GM18502 (cell line): ENCODE measurements at regions not wholly inside any gene's neighbourhood (a gene's known extent, or its start where the extent isn't known, plus 50 kb on each side); places are given as distances from the start of the nearest gene placed in this dataset.

Experiments
- ATAC-seq: cut with Tn5 transposase; IDR thresholded peaks from one replicate; pipeline ENCODE4 v1.9.1; 2021; ENCODE audit warnings: mild to moderate bottlenecking; ENCODE audit not compliant: unreplicated experiment, poor library complexity

DNA sequence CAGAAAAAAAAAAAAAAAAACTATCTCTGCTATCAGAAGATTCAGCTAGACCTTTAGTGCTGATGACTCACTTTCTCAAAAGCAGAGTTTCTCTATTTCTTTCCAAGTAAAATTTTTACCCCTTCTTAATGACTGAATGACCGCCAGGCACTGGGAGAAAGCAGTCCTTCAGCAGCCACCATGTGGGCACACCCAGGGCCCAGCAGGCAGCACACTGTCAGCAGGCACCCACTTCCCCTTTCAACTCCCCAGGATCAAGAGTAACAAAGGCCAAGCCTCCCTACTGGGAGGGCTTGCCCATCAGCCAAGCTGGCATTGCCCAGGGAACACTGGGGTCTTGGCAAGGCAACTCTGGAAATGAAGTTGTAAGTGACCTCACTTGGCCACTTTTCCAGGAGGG is 201.9 kb upstream of the MAMLD1 start:
- no peak for ATAC-seq

DNA sequence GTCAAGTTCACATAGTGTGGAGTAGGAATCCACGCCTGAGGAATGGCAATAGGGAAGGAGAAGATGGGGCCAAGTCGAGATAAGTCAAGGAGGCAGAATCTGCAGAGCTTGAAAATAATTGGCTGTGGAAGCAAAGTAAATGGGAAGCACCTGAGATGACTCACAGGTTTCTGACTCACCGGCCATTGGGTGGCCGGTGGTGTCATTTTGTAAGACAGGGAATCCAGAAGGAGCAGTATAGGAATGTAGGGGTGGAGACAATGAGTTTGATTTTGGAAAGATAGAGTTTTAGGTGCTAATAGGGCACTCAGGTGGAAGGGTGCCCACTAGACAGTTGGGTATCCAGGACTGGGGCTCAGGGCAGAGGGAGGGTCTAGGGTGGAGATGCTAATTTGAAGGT is 201.0 kb upstream of the MAMLD1 start:
- ATAC-seq, result no peak

DNA sequence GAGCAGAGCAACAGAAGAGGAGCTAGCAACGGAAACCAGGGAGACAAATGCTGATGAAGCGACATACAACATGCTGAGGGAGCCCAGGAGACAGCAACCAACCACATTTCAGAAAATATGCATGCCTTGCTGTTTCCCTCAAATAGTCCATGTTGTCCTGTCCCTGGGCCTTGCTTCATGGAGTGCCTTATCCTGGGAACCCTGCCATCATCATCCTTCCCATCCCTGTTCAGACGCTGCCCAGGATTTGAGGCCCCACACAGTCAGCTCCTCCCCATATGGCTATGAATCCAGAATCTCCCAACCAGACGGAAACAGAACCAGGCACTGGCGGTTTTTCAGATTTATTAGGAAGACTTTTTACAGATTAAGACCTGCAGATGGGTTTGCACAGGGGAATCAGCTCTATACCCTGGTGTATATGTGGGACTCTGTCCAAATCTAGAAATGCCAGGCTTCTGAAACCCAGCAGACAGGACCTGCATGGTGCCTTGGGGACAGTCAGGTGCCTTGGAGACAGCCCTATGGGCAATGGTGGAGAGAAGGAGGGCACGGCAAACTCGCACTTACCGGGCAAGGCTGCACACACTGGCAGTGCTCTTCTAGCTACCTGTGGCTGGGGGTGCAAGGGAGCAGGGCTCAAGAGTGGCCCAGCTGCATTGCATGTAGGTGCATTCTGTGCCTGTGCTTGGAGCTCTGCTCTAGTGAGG is 199.7 kb upstream of the MAMLD1 start:
- ATAC-seq, result no peak

DNA sequence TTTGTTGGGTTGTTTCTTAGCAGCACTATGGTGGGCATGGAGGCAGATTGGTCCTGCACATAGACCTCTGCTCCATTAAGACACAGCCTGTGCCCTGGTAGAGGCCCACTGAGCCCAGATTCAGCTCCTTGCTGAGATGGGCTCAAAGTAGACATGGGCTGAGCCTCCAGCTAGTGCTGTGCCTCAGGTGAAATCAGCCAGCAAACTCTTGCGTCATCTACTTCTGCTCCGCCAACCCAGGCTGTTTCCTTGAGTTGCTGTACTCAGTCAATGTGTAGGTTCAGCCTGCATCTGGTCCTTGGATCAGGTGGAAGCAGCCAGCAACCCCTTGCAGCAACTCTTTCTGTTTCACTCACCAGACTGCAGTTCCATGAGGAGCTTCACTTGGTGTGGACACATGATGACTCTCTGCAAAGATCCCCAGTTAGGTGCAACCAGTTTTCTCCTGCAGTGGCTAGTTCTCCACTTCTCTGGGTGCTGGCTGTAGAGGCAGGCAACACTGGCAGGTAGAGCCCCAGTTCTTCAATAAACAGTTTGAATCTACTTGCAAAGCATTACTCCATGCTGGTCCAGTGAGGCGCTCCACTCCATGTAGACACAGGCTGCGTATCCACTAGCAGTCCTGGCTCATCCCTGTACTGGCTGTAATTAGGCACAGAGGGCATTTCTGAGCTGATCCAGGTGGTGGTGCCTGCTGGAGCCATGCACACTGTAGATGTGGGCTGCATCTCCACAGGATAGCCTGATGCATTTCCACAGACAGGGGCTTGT is 199.0 kb upstream of the MAMLD1 start:
- ATAC-seq, result no peak

DNA sequence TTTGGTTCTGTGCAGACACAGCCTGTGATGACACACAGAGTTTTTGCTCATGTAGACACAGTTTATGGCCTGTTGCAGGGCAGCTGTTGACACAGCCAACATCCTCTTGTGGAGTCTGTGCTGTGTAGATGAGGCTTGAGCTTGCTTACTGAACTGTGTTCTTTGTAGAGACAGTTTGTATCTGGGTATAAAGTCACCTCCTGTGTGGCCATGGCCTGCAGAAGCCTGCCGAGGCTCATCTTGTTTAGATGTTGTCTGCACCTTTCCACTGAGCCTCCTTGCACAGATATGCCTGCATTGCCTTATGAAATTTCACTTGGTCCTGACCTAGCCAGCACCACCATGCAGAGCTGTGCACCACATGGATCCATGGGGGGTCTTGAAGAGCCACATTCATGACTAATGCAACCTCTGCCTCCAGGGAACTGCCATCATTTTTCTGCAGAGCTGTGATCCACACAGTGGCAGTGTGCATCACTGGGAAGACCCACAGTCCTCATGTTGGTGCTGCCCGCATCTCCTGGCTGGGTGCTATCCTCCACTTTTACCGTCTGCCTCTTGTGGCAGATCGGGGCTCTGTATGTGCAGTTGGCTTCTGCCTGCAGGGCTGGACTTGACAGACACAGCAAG is 198.0 kb upstream of the MAMLD1 start:
- ATAC-seq, result no peak

DNA sequence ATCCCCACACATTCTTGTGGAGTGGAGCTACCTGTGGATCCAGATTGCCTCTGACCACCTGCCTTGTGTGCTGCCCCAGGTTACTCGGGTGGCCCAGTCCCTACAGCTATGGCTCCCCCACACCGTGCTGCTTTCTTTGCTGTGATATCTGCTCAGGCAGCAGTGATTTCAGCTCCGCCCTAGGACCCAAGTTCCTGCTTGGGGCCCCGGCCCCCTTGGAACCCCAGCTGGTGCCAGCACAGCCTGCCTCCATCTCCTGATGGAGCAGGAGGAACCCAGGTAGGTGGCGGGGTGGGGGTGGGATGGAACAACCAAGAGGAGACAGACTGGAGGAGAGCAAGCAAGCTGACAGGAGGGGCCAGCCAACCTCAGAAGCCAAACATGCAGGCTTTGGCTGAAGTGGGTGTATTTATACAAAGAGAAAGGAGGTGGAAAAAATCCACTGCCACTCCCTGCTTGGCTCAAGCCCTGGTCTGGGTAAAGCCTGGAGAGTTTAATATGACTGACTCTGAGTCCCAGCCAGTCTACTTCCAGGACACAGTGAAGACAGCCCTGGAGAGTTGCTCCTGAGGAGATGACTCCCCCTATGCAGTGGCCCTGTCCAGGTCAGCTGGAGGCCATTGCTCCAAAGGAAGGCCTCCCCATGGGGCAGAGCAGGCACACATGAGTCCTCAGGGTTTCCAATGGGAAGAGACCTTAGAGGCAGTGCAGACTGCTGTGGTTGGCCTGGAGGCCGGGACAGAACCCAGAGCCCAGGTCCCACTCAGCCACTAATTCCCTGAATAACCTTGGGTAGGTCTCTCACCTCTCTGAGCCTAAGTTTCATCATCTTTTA is 197.1 kb upstream of the MAMLD1 start:
- no peak for ATAC-seq

DNA sequence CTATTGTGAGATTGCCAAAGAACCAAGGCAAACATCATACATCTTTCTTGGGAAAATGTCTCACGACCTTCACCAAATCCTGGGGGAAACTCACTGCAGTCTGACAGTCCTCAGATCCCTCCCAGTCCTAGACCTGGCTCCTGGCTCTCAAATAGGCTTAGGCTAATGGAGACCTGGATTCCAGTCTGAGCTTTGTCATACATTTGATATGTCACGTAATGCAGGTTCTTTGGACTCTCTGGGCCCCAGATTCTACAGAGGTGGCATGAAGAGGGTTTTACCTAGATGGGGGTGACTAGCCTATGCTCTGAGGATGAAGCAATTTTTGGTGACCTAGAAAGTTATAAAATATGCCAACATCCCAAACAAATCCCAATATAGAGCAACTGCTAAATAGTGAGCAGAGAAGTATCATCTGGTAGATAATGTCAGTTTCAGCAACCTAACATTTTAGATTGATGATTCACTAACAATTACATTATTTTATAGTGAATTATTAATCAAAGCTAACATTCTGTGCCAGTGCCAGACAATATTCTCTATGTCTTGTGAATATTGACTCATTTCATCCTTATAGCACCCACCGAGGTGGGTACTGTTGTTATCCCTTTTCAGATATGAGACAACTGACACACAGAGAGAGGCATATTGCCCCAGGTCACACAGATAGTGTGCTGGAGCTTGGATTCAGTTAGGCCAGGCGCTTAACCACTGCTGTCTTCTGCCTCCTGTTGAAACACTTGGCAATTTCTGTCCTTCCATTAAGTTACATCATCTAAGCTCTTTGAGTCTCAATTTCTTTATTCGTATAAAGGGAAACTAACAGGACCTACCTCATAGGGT is 195.4 kb upstream of the MAMLD1 start:
- ATAC-seq, result no peak

DNA sequence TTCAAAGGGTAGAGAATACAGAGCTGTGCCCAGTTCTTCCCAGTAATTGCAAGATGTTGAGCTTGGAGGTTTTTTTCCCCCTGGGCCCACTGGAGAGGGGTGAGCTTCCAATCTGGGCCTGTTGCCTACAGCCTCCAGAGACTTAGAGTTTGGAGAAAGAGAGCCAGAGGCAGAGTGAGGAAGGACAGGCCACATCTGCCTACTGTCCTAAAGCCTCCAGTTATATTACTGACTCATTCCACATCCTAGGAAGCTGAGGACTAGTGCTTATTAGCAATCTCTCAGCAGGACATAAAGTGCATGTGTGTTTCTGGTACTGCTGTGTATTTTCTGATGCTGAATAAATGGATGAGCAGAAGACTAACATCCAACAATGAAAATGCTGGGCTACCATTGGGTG is 181.0 kb upstream of the MAMLD1 start:
- no peak for ATAC-seq

DNA sequence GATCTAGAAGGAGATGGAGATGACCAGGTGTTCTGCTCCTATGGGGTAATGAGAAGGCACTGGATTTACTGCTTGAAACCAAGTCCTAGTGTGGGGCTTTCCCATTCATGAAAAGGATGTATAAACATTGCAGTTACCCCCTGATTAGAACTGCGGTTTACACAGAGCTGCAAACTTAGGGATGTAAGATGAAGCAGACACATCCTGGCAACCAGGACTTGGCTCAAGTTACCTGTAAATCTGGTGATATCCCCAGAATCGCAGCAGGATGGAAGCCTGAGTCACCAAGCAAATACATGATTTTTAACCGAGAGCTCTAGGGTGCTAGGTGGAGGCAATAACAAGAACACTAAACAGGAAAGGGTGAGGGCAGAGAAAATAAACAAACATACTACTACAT is 178.6 kb upstream of the MAMLD1 start:
- ATAC-seq, result no peak

DNA sequence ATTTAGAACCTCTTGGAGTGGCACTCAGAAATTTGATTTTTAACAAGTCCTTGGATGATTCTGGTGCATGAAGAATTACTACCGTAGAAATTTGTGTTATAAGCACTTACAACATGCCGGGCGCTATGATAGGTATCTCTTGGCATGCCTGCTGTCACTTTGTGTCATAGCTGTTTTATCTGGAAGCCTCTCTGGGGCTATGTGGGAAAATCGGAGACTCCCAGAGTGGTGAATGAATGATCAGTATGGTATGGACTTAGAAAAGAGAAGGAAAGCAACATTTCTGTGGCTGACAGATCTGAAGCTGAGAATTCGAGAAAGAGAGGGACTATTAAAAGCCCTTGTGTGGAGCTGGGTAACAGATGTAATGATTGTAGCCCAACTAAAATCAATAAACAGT is 177.4 kb upstream of the MAMLD1 start:
- ATAC-seq, result no peak

DNA sequence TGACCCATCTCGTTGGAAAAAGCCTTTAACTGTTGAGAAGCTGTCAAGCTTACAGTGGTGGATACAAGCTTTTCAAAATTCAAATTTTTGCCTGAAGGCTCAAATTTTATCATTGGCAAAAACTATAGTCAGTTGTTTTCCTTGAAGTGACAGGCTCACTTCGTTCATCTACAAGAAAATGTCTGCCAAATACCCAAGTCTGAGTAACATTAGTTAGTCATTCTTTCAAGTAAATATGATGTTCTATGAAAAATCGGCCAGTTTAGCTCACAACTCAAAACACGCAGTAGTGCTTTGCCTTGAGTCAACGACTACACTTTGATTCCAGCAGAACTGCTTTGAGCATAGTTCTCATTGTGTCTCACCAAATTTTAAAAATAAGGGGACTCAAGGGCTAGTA is 170.3 kb upstream of the MAMLD1 start:
- ATAC-seq, result no peak

DNA sequence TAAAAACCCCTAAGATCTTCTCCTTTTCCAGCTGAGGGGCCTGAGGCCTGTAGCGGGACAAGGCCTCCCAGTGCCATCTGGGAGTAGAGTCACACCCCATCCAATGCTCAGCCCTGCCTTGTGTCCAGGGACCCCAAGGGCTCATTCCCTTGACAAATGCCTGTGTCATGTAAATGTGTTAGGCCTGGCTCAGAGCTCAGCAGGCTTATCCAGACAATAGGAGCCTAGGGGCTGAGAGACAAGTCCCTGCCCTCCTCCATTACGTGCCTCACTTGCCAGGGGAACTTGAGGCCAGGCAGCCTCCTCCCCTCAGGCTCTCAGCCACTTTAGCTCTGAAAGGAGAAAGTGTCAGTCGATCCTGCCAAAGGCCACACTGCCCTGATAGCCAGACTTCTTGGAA is 166.8 kb upstream of the MAMLD1 start:
- no peak for ATAC-seq

DNA sequence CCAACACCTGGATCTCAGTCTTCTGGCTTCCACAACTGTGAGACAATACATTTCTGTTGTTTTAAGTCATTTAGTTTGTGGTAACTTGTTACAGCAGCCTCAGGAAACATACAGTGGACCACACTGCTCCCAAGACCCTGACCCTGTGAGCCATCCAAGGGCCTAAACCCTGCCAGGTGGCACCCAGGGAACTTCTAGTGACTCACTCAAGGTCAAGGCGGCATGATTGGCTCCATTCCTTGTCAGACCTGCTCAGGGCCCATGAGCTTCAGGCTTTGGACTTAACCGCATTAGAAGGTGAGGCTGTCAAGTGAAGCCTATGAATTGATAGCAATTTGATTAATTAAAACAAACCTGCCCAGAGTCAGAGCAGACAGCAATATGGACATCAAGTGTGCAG is 165.7 kb upstream of the MAMLD1 start:
- no peak for ATAC-seq

DNA sequence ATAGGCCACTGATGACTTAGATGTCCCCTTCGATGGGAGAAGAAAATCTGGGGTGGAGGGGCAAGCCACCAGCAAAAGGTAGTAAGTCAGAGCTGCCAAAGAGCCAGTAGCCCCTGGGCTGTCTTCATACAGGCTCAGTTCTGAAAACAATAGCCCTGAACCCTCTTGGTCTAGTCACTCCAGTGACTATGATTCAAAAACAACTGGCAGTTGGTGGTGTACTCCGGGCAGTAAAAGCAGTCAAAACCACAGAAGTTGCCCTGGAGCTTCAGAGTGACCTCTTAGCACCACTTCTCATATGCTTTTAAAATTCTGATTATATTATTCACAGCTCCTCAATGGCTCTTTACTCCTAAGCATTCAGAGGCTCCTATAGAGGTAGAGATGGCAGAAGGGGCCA is 164.3 kb upstream of the MAMLD1 start:
- no peak for ATAC-seq

DNA sequence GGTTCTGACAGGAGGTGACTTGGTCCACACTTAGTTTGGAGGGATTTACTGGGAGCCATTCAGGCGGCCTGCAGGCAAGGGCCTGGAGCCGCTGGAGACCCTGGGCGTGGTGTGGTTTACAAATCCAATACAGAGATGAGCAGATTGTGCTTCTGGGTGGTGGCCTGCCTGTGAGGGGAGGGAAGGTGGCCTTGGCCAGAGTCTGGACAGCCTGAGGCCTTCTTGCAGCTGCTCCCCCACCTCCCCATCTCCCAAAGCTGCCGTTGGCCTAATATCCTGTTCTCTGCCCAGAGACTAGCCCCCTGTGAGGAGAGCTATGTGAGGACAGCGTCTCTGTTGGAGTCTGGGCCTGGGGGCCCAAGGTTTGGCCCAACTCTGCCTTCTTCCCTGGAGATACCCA is 163.9 kb upstream of the MAMLD1 start:
- ATAC-seq, result no peak

DNA sequence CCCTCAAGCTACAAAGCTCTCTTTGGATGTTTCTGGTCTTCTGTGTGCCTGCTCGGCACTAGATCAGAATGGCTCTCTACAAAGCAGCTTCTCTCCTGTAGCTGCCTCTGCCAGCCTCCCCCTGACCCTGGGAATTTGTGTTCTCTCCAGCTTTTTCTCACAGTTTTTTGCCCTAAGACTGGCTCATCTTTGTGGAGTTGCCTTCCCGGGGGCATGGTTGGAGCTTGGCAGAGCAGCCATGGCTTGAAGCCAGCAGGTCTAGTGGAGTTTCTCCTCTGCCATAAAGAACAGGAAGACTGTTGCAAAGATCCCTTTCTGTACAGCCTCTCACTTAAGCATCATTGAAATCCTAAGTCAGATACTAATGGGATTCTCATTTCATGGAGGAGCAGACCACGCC is 163.3 kb upstream of the MAMLD1 start:
- ATAC-seq, result no peak

DNA sequence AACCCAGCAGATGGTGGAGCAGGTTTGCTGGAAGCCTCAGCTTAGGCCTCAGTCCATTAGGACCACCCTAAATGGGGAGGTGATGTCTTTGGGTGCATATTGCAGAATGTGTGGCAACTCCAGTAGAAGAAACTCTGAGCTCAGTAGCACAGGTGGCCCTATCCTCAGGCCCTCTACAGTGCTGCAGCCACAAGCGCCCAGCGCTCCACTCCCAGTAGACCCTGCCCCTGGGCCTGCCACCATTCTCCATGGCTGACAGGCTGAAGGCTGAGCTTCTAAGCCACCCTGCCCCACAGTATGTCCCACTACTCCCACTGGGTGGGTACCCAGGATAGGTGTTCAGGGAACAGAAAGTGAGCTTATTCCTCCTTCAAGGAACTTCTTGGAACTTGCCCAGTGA is 162.8 kb upstream of the MAMLD1 start:
- no peak for ATAC-seq

DNA sequence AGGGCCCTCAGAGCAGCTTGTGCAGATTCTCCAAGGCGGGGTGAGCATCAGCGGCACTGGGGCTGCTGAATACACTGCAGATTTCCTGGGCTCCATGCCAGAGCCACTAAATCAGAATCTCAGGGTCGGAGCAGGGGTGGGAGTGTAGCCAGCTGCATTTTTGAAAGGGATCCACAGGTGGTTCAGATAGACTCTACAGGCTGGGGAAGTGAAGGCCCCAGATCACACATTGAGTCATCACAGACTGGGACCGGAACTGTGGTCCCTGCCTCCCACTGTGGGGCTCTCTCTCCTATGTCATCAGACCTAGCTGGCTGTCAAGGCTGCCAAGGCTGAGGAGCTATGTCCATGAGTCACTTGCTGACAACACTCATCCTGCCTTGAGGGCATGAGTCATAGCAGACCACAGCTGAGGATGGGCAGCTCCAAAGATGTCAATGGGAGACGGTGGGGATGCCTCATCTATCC is 162.3 kb upstream of the MAMLD1 start:
- ATAC-seq, result peak; percentile 99

DNA sequence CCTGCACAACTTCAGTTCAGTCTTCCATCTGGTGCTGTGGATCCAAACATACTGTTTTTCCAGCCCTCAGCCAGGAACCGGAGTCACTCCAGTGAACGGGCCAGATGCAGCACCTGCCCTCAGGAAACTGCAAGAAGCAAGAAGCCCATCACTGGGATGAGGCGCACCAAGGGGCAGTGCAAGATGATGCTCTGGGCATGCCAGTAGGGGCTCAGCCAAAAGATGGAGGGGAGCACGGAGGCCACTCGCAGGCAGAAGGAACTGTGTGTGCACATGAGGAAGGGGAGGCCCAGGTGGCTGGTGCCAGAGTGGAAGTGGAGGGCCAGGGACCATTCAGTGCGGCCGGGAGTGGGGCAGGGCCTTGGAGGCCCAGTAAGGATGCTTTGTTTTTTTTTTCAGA is 161.7 kb upstream of the MAMLD1 start:
- ATAC-seq, result no peak

DNA sequence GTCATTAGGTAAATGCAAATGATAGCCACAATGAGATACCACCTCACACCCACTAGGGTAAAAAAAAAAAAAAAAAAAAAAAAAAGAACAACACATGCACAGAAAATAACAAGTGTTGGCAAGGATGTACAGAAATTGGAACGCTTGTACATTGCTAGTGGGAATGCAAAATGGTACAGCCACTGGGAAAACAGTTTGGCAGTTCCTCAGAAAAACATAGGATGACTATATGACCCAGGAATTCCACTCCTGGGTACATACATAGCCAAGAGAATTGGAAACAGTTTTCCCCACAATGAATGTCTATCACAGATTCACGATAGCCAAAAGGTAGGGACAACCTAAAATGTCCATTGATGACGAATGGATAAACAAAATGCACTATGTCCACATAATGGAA is 161.3 kb upstream of the MAMLD1 start:
- no peak for ATAC-seq
